Adrenal gland (tissue), 5 donors: ENCODE measurements at regions not wholly inside any gene's neighbourhood (a gene's known extent, or its start where the extent isn't known, plus 50 kb on each side); places are given as distances from the start of the nearest gene placed in this dataset.
"Not testable (repeated sequence)": the region's sequence is repeated elsewhere in the genome, so short reads cannot be mapped to it uniquely, and the experiment has no call there.

Source experiments
- CTCF ChIP-seq, 6 experiments: fragments of 450-650 bp in 4 of 6; fragments of 200-600 bp in 2 of 6; sonication (generic) in 1 of 6; IDR thresholded peaks; 1 replicate in 5 of 6; 2 replicates in 1 of 6; pipeline versions ENCODE4 v1.5.1 to v1.8.0; 2016 to 2021; ENCODE audit warnings: antibody characterized with exemption in 6 of 6, mild to moderate bottlenecking in 2 of 6, moderate library complexity in 1 of 6
- POLR2A ChIP-seq, 2 donors: fragments of 450-650 bp; IDR thresholded peaks; one replicate each; pipeline ENCODE4 v1.6.1; 2017; ENCODE audit warnings: antibody characterized with exemption in 2 of 2, mild to moderate bottlenecking in 2 of 2, moderate library complexity in 1 of 2
- donor health status: DM: no; HTN: no; CAD: no.

- TF ChIP-seq CTCF, POLR2A (IDR thresholded peaks at IDR 0.05): not testable (repeated sequence)
Observed at GRCh38 chr5:62233083-62234046, 72.6 kb upstream of the KIF2A start.
